ENCODE measurements at regions not wholly inside any gene's neighbourhood (a gene's known extent, or its start where the extent isn't known, plus 50 kb on each side); places are given as distances from the start of the nearest gene placed in this dataset.

DNA sequence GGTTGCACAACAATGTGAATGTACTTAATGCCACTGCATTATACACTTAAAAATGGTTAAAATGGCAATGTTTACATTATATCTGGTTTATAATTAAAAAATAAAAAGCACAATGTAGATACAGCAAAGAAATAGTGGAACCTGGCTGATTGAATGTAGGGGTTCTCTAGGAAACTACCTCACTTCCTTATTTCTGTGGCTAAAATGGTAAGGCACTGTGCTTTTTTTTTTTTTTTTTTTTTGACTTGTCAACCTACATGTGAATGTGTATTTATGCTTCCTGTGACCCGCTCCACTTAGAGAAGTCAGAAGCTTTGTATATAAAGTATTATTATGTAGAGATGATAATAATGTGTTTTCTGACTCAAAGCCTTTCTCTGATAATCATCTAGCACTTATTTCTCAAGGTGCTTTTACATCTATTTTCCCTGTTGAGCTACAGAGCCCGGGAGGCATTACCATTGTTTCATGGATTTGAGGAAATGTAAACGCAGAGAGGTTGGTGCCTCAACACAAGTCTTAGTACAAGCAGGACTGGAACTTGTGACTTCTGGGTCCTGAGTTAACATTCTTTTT lies 55.0 kb downstream of the SOX4 start:
- no peak for DNase-seq

DNA sequence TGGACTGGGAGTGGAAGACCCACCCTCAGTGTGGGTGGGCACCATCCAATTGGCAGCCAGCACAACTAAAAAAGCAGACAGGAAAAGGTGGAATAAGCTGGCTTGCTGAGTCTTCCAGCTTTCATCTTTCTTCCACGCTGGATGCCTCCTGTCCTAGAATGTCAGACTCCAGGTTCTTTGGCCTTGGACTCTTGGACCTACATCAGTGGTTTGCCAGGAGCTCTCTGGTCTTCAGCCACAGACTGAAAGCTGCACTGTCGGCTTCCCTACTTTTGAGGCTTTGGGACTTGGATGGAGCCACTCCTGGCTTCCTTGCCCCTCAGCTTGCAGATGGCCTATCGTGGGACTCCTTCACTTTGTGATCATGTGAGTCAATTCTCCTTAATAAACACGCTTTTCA lies 59.8 kb downstream of the SOX4 start:
- no peak for DNase-seq

DNA sequence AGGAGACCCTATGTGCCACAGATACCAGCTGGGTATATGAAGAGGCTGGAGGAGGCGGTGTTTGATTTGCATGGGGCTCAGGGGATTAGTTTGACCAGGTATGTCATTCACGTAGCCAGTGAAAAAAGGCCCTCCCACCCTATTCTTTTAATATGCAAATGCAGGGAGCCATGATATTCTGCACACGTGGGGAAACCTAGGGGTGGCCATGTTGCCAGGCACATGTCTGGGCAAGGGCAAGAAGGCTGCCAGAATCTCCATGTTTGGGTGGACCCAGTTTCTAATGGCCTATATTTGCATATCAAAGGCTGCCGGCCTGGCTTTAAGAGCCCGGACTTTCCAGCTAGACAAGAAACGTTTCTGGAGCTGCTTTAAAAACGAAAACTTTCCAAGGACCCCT lies 60.4 kb downstream of the SOX4 start:
- no peak for DNase-seq

DNA sequence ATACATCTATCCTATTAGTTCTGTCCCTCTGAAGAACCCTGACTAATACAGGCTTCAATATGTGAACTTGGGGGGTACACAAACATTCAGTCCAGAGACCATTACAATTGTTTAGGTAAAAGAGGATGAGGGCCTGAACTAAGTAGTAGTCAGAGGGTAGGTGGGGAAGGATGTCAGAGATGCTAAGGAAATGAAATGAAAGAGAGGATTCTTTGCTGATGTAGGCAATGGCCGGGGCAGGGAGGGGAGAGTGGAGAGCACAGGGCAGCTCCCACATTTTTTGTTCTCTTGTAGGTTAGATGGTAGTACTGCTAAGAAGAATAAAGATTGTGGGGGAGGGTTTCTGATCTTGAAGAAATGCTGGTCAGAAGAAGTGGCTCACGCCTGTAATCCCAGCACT lies 60.8 kb downstream of the SOX4 start:
- no peak for DNase-seq

DNA sequence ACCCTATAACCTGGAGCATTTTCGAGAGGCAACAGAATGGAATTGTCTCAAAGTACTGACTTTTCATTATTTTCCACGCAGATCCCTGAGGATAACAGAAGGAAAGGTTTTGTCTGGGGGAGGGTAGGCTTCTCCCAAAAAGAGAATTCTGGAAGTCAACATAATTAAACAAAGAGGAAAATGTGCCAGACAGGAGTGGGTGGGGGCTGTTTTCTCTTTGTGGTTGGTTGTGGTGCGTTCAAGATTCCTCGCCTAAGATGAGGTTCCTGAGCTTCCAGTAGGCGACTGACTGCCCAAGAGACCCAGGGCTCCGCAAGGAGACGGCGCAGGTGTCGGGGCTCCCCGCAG lies 70.4 kb downstream of the SOX4 start:
- no peak for DNase-seq

DNA sequence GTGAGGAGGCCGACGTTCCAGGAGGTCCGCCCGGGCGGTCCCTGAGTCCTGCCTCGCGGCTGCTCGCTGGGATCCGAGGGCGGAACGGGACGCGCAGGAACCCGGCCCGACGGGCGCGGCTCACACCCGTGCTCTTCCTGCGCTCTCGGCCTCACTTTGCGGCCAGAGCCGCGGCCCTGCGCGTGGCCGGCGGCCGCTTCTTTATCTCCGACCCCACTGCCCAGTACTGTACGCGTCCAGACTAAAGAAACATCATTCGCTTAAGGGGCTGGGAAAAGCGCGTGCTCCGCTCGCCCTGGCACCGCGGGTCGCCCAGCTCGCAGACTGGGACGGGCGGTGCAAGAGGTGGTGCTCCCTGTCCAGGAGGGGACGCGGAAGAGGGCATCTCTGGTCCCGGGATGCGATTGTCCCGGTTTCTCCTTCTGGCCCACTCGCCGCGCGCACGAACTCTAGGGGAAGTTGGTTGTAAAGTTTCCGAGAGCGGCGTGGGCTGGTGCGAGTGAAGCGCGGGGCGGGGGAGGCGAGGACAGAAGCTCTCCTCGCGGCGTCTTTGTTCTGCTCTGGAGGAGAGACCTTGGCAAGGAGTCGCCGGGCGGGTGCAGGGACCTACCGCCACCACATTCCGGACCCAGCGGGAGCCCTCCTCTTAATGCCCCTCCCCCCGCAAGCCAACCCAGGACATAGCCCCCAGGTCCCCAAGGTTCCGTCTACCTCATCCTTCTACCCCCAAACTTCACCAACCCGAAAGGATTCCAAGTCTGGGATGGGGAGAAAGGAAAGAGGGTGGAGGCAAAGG lies 71.0 kb downstream of the SOX4 start:
- no peak for DNase-seq

DNA sequence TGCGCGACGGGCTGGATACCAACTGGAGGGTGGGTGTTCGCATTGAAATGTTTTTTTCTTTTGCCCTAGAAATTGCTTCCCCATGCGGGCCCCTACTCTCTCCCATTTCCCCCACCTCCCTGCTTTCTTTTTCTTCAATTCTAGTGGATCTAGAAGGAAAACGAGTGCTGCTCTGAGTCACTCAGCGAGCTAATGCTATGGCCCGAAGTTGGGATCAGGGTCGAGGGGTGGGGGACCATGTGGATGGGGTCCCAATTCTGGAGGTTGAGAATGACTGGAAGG lies 71.5 kb downstream of the SOX4 start:
- DNase-seq: no peak

DNA sequence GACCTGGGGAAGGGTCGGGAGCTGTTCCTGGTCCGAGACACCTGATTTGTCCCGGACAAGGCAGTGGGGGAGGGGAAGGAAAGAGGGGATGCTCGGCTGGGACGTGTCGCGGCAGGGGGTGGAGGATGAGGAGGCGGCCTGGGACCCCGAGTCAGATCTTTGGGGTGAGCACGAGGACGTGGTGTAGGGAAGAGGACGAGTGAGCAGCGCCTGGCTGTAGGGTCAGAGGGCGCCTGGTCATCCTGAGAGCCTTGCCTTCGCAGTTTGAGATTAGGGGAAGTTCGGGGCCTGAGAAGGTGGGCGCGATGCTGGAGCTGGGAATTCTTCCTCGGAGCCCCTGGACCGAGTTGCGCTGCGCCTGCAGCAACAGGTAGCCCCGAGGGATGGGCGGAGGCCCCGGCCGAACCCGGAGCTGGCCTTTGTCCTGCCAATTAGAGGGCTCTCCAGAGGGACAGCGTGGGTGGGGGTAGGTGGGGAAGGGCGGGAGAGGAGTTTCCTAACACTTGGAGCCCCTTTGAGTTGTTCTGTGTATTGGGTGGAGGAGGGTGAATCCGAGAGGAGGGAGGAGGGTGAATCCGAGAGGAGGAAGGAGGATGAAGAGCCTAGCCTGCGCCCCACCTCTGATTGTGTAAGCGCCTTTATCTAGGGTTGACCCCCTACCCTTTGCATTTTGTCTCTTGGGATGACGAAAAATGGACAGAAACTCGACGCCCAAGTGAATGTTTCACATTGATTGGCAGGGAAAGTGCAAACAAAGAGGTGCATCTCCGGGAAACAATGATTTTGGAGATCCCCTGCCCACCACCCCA lies 72.0 kb downstream of the SOX4 start:
- no peak for DNase-seq

DNA sequence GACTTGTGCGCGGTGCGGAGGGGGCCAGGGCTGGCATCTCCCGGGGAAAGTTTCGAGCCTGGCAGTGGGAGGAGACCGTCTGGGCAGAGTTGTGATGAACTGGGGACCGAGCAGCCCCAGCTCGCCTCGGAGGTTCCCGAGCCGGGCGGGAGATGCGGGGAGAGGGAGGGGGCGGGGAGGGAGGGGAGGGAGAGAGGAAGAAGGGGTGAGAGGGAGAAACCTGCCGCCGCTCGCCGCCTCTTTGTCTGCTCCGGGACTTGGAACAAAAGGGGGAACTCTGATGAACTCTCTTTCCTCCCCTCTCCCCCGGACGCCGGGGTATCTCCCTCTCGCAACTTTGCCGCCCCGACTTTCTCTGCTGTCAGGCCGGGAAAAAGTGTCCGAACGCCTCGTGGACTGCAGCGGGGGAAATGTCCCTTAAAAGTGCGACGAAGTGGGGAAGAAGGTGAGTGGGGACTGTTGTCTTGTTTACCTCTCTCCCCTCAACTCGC lies 72.7 kb downstream of the SOX4 start:
- DNase-seq: no peak

DNA sequence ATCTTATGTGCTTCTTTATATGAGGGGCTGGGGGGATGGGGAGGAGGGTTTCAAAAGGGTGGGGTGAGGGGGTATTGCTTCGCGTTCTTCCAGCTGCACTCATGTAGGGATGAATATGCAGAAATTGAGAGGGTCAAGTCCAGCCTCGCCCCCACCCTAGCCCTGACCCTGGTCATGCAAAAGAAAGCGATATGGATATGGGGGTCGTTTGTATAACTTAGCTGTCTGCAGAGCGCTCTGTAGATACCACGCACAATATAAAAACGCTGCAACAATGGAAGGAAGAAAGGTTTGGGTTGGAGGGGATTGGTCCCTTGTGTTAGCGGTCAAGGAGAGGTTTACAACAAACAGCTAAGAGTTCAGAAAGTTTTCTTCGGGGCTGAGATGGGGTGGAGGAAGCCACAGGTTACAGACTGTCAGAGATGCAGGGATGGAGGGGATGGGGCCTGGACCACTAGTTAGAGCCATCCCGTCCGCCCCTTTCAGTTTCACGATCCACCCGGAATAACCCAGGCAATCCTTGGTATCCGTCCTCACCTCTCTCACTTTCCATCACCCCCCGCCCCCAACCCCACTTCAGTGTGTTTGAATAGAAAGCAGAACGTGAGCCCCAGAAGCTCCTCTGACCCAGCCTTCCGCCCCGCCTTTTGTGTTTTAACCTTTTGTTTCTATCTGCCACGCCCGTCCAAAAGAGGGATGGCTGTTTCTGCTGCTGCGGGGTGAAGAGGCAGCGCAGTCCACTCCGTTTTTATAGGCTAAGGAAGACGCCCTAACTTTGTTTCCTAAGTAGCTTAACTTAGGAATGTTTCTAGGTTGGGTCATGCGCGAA lies 73.5 kb downstream of the SOX4 start:
- DNase-seq: no peak

DNA sequence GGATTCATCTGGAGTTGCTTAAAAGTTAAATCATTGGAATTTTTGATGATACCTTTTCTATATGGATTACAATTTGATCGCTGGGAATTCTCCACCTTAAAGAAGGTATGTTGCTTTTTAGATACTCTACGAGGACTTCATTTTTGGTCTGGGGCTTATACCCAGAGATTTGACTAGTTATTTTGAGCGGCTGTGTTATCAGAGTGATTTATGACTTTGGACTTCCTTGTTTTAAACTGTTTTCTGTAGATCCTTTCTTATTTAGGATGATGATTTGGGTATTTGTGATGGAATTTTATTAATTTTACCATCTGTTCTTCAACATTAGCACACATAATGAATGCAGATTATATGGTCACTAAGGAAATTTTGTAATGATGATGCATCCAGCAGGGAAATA lies 75.2 kb downstream of the SOX4 start:
- DNase-seq: no peak

DNA sequence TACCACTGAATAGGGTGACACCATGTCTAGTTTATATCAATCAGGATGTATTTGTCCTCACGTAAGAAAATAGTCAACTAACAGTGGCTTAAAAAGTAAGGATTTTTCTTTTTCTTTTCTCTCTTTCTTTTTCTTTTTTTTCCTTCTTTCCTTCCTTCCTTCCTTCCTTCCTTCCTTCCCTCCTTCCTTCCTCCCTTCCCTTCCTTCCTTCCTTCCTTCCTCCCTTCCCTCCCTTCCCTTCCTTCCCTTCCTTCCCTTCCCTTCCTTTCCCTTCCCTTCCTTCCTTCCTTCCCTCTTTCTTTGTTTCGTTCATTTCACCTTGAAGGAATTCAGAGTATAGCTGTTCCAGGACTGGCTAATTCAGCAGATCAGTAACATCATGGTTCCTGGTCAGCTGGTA lies 83.2 kb downstream of the SOX4 start:
- DNase-seq: no peak

DNA sequence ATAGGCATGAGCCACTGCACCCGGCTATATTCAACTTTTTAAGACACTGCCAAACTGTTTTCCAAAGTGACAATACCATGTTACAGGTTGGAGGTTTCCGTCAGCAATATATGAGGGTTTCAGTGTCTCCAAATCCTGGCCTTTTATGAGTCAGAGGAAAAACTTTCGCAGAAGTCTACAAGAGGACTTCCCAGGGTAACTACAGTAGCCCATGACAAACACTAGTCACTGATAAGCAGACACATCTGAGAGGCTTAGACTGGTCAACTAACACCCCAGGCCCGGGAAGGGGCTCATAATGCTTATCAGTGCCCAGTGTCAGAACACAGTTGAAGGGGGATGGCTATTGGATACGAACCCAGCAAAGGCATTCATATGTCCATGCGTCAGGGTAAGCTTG lies 85.4 kb downstream of the SOX4 start:
- no peak for DNase-seq

DNA sequence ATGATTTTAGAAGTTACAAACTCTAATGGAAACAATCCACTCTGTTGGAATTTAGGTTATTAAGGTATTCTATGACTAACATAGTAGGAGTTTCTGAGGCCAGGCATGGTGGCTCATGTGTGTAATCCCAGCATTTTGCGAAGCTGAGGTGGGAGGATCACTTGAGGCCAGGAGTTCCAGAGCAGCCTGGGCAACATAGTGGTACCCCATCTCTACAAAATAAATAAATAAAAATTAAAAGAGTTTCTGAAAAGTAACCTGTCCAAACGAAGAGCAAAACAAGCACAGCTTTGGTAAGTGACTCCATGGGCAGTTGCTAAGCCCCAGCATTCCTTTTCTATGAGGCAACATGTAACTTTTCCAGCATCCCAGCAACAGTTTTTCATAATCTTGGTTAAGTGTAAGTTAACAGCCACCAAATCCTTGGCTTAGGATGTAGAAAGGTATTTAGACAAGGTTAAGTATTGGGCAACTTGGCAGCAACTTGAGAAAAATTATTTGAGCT lies 86.3 kb downstream of the SOX4 start:
- DNase-seq: no peak

DNA sequence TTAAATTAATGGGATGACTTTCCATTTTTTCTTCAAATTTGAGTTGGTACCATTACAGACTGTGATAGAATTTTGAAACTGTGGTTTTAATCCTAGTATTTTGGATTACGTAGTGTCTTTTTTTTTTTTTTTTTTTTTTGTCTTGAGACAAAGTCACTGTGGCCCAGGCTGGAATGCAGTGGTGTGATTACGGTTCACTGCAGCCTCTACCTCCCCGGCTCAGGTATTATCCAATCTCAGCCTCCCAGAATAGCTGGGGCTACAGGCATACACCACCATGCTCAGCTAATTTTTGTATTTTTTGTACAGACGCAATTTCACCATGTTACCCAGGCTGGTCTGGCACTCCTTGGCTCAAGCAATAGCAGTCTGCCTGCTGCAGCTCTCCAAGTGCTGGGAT lies 87.1 kb downstream of the SOX4 start:
- DNase-seq: no peak

DNA sequence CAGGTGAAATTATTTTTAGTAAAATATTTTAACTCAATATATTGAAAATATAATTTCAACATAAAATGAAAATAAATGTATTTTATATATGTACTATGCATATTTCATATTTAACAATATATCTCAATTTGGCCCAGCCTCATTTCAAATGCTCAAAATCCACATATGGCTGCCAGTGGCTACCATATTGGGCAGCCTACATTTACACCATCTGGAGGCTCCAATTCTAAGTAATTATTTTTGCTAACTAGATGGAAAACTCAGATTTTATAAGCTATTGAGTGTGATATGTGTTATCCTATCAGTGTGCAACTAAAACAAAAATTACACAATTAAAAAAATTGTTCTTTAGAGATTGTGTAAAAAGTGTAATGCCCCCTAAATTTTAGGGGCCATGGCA lies 96.9 kb downstream of the SOX4 start:
- no peak for DNase-seq

DNA sequence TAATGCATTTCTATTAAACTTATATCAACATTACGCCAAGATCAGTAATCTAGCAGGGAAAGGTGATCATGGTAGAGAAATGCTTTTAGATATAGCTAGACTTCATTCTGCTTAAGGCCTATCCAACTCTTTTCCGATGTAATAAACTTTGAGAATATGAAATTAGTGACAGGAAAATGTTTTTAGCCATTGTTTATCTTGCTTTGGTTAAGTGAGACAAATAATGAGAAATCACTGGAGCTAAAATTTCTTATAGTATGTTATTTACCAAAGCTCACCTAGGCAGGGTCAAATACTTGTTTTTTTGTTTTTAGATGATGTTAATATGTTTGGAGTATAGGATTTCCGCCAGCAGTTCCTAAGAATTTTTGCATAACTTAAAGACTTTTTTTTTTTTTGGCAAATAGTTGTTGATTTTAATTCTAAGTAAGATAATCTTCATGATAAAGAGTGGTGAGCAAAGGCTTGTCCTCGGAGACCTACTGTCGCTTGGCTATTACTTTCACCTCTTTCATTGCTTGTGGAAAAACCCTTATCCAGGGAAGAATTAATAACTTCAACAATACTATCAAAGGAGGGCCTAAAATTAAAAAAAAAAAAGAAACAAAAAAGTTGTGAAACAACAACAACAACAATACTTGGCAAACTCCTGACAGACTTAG lies 98.3 kb downstream of the SOX4 start:
- no peak for DNase-seq

DNA sequence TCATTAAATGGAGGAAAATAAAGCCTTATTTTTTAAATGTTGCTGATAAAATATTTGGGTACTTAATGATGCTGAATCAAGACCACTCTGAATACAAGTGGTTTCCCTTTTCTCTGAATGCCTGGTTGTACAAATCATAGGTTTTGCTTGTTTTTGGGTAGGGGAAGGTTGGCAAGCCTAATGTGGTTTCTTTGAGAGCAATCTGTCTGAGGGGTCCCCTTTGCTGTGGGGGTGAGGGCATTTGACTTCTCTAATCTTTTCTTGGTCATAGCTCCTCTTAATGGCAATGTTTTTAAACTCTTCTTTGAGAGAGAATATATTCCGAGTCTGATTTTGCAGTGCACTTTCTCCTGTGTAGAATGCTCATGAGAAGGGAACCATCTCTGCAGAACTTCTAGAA lies 99.2 kb downstream of the SOX4 start:
- no peak for DNase-seq

DNA sequence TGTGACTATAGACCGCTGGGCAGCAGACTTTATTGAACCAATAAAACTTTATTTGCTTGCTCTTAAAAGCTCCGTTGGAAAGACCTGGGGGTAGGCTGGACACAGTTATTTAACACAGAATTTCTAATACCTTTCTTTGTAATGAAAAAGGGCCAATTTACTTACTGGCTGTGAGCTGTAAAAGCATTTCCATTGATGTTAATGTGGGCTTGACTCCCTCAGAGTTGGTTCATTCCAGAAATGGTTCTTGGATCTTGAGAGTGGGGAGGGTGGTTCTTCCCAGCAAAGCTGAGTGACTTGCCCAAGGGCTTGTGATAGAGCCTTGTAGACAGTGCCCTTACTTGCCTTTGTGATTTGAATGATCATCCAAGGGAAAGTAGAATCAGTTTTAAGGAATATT lies 100.6 kb downstream of the SOX4 start:
- no peak for DNase-seq

DNA sequence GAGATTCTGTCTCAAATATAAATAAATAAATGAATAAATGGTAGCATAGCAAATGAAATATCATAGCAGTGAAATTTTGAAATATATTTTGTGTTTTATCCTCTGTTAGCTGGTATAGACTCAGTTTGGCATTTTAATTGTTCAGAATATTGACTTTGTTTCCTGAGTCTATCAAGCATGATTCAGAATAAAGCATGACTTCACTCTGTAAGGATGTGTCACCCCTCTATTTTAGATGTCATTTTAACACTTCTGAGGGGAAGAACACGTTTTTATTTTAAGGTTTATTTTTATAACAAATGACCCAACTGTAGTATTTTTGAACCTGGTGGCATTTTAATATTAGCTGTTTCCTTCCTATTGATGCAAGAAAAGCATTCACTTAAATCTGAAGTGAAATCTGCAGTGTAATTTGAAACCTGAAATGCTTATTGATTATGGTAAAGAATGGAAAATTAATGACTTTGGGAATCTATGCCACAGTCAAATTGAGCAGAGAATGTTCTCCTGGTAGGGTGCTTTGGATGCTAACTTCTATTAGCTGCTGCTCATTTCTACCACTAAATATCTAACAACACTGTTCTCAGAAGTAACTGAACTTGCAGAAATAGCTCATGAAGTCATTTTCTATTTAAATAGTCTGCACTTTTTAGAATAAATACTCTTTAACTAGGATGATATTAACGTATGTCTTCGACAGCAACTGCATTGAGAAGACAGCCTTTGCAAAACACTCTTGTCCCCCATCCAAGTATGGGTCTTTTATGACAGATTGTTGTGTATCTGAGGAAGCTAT lies 114.2 kb downstream of the SOX4 start:
- no peak for DNase-seq

DNA sequence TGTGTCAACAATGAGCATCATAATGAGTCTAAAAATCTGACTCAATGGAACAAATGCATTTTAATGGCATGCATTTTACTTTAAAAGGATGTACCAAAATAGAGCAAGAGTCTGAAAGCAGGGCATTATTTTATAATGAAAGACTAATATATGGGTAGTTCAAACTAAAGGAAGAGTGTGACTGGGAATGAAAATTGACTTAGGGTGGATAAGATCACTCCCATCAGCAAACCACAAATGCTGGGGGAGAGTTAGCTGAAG lies 114.7 kb downstream of the SOX4 start:
- no peak for DNase-seq

DNA sequence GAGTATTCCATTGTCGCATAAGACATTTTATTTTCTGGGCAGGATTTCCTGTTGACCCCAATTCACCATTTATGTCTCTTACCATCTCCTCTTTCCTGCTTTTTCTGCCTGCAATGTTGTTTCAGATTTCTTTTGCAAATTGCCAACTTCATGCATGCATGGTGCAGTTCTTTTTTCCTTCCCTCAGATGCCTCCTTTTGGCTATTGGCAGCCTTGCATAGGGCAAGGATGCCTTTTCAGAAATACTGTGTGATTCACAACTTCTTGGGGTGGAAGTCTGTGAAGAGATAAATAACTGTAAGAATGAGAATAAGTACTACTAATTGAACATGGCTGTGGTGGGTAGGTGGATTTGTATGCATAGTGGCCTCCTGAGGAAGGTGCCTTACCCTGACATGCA lies 116.7 kb downstream of the SOX4 start:
- DNase-seq: no peak

All from stimulated activated CD4-positive, alpha-beta T cell treated with anti-CD3 and anti-CD28 coated beads, Interleukin-2, amount 100 ng/mL, for 48 hours (primary cell).